GM12864 (cell line): ENCODE measurements at regions not wholly inside any gene's neighbourhood (a gene's known extent, or its start where the extent isn't known, plus 50 kb on each side); places are given as distances from the start of the nearest gene placed in this dataset.

Source experiments
- DNase-seq: peaks from one replicate; pipeline ENCODE4 v3.0.0-alpha.2; 2011; ENCODE audit warnings: low read depth
- H3K4me3 ChIP-seq: 2 replicates; pipeline ENCODE4 v1.5.1; 2011; ENCODE audit warnings: mild to moderate bottlenecking, low read depth, low read length, control low read depth
- TF ChIP-seq, protein P1 (sequence below): IDR thresholded peaks from 2 replicates; pipeline ENCODE4 v1.5.1; 2011; ENCODE audit warnings: low read depth, mild to moderate bottlenecking, moderate library complexity, low read length, control low read depth, inconsistent platforms; ENCODE audit errors: missing control alignments

DNA sequence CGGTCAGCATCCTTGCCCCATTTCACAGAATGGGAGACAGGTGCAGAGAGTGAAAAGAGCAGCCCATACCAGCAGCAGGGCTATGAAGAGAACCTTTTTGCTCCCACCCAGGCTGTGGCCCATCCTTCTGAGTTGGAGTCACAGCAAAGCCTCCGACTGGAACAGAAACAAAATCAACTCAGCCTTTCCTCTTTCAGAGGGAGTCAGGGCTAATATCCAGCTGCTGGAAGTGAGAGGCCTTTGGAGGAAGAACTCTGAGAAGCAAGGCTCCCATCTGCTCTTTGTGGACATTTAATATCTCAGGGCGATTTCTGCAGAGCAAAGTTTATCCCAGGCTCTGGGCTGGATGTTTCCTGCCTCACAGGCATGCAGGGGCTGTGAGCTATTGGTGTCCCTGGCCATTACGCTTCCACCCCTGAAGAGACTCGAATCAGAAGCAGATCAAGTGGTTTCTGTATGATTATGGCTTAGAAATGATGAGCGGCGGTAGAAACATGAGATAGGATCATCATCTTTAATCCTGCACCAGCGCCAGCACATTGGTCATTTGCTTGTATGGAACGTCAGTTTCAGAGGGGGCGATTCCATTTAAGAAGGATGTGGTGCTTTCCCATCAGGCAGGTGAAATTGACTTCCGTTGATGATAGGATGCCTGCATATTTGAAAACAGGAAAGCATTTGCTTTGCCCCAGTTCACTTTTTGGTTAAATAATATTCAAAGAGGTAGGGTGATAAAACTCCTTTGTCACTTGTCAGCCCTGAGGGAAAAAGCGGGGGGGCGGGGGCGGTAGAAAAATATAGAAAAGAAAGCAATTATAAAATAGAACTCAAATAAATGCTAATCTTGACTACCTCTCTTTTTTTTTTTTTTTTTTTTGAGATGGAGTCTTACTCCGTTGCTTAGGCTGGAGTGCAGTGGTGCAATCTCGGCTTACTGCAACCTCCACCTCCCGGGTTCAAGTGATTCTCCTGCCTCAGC lies 152.4 kb downstream of the LRRC30 start:
- no peak for DNase-seq
- no peak overlapping the region for H3K4me3 ChIP-seq
- TF ChIP-seq, protein P1, sequence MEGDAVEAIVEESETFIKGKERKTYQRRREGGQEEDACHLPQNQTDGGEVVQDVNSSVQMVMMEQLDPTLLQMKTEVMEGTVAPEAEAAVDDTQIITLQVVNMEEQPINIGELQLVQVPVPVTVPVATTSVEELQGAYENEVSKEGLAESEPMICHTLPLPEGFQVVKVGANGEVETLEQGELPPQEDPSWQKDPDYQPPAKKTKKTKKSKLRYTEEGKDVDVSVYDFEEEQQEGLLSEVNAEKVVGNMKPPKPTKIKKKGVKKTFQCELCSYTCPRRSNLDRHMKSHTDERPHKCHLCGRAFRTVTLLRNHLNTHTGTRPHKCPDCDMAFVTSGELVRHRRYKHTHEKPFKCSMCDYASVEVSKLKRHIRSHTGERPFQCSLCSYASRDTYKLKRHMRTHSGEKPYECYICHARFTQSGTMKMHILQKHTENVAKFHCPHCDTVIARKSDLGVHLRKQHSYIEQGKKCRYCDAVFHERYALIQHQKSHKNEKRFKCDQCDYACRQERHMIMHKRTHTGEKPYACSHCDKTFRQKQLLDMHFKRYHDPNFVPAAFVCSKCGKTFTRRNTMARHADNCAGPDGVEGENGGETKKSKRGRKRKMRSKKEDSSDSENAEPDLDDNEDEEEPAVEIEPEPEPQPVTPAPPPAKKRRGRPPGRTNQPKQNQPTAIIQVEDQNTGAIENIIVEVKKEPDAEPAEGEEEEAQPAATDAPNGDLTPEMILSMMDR: no peak

DNA sequence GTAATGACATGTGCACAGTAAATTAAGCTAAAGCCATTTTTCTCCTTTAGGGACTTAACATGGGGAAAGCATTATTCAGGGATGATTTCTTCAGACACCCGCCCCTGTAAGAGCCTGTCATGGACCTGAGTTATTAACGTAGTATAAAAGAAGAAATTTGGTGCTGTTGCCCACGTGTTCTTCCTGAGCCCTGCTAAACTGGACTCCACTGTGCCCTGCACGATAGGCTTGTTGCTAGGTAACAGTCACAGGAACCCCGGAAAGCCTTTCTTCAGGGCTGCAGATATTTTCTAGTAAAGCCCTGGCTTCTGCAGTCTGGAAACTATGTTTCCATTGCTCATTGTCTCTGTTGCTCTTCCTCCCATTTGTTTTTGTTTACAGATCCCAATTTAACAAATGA lies 157.9 kb downstream of the LRRC30 start:
- no peak for DNase-seq
- no peak overlapping the region for H3K4me3 ChIP-seq
- TF ChIP-seq, protein P1: no peak

DNA sequence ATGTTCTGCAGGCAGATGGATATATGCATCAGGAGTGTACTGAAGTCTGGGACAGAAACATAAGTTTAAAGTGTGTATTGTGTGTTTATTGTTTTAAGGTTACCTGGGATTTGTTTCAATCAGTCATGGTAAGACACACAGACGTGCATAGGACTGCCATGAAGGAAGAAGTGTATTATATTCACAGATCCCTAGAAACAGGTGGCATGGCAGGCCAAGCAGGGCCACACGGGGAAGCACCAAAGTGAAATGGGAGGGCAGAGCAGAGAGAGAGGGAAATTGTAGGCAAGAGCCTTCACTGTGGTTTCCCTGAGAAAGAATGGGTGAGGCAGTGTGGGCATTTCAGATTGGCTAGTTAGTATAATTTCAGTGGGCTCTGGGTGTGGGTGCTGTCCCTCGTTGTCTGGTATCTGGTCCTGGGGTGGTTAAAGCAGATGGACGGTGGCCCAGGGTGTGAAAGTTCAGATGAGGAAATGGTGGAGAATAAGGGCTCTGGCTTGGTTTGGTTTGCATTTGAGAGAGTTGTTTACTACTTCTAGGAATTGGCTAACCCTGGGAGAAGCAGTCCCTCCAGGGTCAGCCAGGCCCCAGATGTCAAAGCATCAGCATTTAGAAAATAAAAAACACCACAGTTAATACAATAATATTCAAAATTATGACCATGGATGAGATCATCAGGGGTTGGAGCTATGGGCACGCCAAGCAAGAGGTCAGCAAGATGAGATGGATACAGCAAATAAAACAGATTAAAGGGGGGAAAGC lies 160.0 kb downstream of the LRRC30 start:
- TF ChIP-seq, protein P1: no peak
- DNase-seq: no peak
- no peak overlapping the region for H3K4me3 ChIP-seq

DNA sequence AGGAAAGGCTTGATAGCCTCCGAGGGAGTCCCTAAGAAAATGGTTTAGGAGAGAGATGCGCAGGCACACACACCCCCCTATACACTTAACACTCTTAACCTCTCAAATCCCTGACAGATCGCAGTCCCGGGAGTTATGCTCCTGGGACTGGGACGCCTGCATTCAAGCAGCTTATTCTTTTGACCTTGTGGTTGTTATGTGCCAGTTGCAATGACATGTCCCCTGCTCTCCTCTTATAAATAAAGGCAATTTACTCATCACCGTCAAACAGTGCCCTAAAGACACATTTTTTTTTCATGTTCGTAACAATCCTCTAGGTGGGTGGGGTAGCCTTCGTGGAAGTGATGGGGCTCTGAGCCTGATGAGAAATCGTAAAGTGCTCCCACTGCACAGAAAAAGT lies 162.2 kb downstream of the LRRC30 start:
- TF ChIP-seq, protein P1: no peak
- no peak for DNase-seq
- H3K4me3 ChIP-seq: no peak overlapping the region

DNA sequence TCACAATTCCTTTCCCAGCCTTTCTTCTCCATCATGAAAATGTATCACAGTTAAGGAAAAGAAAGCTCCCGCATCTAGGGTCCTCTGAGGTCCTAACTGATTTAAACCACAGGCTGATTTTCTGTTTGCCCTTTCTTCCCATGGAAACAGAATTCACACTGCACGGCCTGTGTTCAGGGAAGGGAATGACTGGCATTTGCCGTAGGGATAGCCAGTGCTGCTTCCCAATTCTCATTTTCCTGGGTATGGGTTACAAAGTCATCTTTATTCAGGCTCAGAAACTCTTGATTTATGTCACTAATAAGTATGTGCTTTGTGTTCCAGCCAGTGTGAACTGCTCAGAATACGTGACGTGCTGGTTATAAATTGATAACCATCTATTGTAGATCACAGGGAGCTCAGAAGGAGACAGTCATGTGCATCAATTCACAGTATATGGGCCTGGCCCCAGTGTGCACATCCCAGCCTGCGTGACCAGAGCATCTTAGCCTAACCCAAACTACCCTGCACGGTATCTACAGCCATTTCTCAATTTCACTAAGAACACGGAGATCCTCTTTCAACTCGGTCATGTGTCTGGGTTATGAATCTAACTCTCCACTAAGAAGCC lies 163.3 kb downstream of the LRRC30 start:
- TF ChIP-seq, protein P1: no peak
- DNase-seq: no peak
- H3K4me3 ChIP-seq: no peak overlapping the region

GRCh38 chr18:7395566-7395965 lies 164.7 kb downstream of the LRRC30 start:
- no peak for DNase-seq
- TF ChIP-seq, protein P1: no peak
- H3K4me3 ChIP-seq: no peak overlapping the region
